HEK293 (cell line): ENCODE measurements at regions not wholly inside any gene's neighbourhood (a gene's known extent, or its start where the extent isn't known, plus 50 kb on each side); places are given as distances from the start of the nearest gene placed in this dataset.

Experiments used
- KLF8 ChIP-seq: fragments of 450-650 bp; formaldehyde crosslinking; IDR thresholded peaks from 2 replicates; pipeline ENCODE4 v1.5.1; 2016; ENCODE audit warnings: missing biosample characterization, missing genetic modification characterization
- PRDM10 ChIP-seq: fragments of 450-650 bp; formaldehyde crosslinking; IDR thresholded peaks from 2 replicates; pipeline ENCODE4 v1.5.1; 2016; ENCODE audit warnings: missing biosample characterization, missing genetic modification characterization
- REST ChIP-seq: fragments of 450-650 bp; formaldehyde crosslinking; IDR thresholded peaks from 2 replicates; pipeline ENCODE4 v1.5.1; 2016; ENCODE audit warnings: missing biosample characterization, missing genetic modification characterization
- TCF7L2 ChIP-seq: IDR thresholded peaks from 2 replicates; pipeline ENCODE4 v1.6.1; 2011; ENCODE audit warnings: low read depth, mild to moderate bottlenecking, inconsistent platforms, low read length, moderate library complexity, borderline replicate concordance
- ZNF140 ChIP-seq: fragments of 450-650 bp; formaldehyde crosslinking; IDR thresholded peaks from 2 replicates; pipeline ENCODE4 v1.5.1; 2016; ENCODE audit warnings: missing biosample characterization, missing genetic modification characterization
- ZNF157 ChIP-seq: fragments of 450-650 bp; formaldehyde crosslinking; IDR thresholded peaks from 2 replicates; pipeline ENCODE4 v1.5.1; 2016; ENCODE audit warnings: missing biosample characterization, missing genetic modification characterization
- ZNF529 ChIP-seq: fragments of 450-650 bp; formaldehyde crosslinking; IDR thresholded peaks from 2 replicates; pipeline ENCODE4 v1.5.1; 2017; ENCODE audit warnings: missing genetic modification characterization, missing biosample characterization; ENCODE audit not compliant: insufficient replicate concordance
- ZNF561 ChIP-seq: fragments of 450-650 bp; IDR thresholded peaks from 2 replicates; pipeline ENCODE4 v1.5.1; 2018; ENCODE audit warnings: missing biosample characterization, missing genetic modification characterization, borderline replicate concordance
- ZNF624 ChIP-seq: fragments of 450-650 bp; formaldehyde crosslinking; IDR thresholded peaks from 2 replicates; pipeline ENCODE4 v1.5.1; 2017; ENCODE audit warnings: missing biosample characterization, missing genetic modification characterization
- ZNF701 ChIP-seq: fragments of 450-650 bp; formaldehyde crosslinking; IDR thresholded peaks from 2 replicates; pipeline ENCODE4 v1.5.1; 2016; ENCODE audit warnings: missing biosample characterization, missing genetic modification characterization
- ZNF747 ChIP-seq: fragments of 450-650 bp; formaldehyde crosslinking; IDR thresholded peaks from 2 replicates; pipeline ENCODE4 v1.5.1; 2016; ENCODE audit warnings: missing biosample characterization, missing genetic modification characterization
- ZNF792 ChIP-seq: fragments of 450-650 bp; formaldehyde crosslinking; IDR thresholded peaks from 2 replicates; pipeline ENCODE4 v1.5.1; 2016; ENCODE audit warnings: missing biosample characterization, missing genetic modification characterization
- TF ChIP-seq, protein P1 (sequence below): fragments of 450-650 bp; formaldehyde crosslinking; IDR thresholded peaks from 2 replicates; pipeline ENCODE4 v1.5.1; 2016; ENCODE audit warnings: missing biosample characterization, missing genetic modification characterization

- TF ChIP-seq ZNF140 (tag by site-specific recombination) (no peak), ZNF561 (tag by site-specific recombination) (no peak), ZNF747 (no peak), KLF8 (tag by site-specific recombination) (no peak), PRDM10 (tag by site-specific recombination) (no peak), REST (tag by site-specific recombination) (no peak), ZNF529 (tag by site-specific recombination) (no peak), ZNF792 (tag by site-specific recombination) (no peak), TCF7L2 (no peak), ZNF701 (no peak), ZNF157 (tag by site-specific recombination) (no peak), ZNF624 (no peak)
- TF ChIP-seq, protein P1, sequence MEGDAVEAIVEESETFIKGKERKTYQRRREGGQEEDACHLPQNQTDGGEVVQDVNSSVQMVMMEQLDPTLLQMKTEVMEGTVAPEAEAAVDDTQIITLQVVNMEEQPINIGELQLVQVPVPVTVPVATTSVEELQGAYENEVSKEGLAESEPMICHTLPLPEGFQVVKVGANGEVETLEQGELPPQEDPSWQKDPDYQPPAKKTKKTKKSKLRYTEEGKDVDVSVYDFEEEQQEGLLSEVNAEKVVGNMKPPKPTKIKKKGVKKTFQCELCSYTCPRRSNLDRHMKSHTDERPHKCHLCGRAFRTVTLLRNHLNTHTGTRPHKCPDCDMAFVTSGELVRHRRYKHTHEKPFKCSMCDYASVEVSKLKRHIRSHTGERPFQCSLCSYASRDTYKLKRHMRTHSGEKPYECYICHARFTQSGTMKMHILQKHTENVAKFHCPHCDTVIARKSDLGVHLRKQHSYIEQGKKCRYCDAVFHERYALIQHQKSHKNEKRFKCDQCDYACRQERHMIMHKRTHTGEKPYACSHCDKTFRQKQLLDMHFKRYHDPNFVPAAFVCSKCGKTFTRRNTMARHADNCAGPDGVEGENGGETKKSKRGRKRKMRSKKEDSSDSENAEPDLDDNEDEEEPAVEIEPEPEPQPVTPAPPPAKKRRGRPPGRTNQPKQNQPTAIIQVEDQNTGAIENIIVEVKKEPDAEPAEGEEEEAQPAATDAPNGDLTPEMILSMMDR (tag by site-specific recombination) = no peak
These were observed 92.6 kb downstream of the OR2K2 start for GRCh38 chr9:111237447-111237846.
